Left ventricle myocardium inferior (tissue), 1 donor: ENCODE measurements at regions not wholly inside any gene's neighbourhood (a gene's known extent, or its start where the extent isn't known, plus 50 kb on each side); places are given as distances from the start of the nearest gene placed in this dataset.

Source experiments
- DNase-seq: peaks from one replicate; pipeline ENCODE4 v3.0.0-alpha.2; 2020
- H3K27ac ChIP-seq: fragments of 200-600 bp; replicated peaks from 2 replicates; pipeline ENCODE4 v1.8.0; 2021
- H3K27me3 ChIP-seq: fragments of 200-600 bp; 2 replicates; pipeline ENCODE4 v1.8.0; 2021; ENCODE audit warnings: low read depth
- H3K36me3 ChIP-seq: fragments of 200-600 bp; 2 replicates; pipeline ENCODE4 v1.8.0; 2021
- H3K4me1 ChIP-seq: fragments of 200-600 bp; 2 replicates; pipeline ENCODE4 v1.8.0; 2021
- H3K4me3 ChIP-seq: fragments of 200-600 bp; 2 replicates; pipeline ENCODE4 v1.8.0; 2021; ENCODE audit warnings: mild to moderate bottlenecking, moderate library complexity
- H3K9me3 ChIP-seq: fragments of 200-600 bp; replicated peaks from 2 replicates; pipeline ENCODE4 v1.8.0; 2021
- intact Hi-C: fragments of 100-400 bp; cut with micrococcal nuclease; formaldehyde crosslinking; loops from one replicate; pipeline ENCODE4 v1.11.0; 2022
- TF ChIP-seq, protein P1 (sequence below): fragments of 200-600 bp; IDR thresholded peaks from 2 replicates; pipeline ENCODE4 v1.8.0; 2021; ENCODE audit warnings: antibody characterized with exemption, mild to moderate bottlenecking, borderline replicate concordance
- donor health status: DM: no; HTN: yes; CAD: no; lungs with severe emphysema.

DNA sequence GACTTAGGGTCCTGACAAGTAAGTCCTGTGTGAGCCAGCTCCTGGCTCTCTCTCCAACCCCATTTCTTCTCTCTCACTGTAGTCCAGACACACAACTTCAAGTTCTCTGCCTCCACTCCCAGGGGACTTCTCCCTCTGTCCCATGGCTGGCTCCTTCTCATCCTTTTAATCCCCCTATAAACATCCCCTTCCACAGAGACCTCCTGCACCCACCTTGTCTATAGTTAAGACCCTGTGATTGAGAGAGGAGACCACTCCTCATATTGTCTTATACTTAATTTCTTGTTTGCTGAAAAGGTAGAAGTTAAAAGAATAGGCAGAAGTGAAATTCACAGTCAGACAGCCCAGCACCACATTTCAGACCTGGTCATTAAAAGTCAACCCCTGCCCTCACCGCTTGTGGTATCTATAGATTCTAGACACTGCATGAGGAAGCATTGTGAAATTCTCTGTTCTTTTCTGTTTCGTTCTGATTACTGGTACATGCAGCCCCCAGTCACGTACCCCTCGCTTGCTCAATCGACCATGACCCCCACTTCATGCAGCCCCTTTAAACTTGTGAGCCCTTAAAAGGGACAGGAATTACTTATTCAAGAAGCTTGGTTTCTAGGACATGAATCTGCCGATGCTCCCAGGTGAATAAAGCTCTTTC is 125.6 kb upstream of the FRMD4A start:
- peaks cover 8% of the 10 kb centered on the region for H3K9me3 ChIP-seq
- H3K27me3 ChIP-seq = no peaks in the 10 kb centered on the region
- H3K36me3 ChIP-seq = no peaks in the 10 kb centered on the region
- TF ChIP-seq, protein P1, sequence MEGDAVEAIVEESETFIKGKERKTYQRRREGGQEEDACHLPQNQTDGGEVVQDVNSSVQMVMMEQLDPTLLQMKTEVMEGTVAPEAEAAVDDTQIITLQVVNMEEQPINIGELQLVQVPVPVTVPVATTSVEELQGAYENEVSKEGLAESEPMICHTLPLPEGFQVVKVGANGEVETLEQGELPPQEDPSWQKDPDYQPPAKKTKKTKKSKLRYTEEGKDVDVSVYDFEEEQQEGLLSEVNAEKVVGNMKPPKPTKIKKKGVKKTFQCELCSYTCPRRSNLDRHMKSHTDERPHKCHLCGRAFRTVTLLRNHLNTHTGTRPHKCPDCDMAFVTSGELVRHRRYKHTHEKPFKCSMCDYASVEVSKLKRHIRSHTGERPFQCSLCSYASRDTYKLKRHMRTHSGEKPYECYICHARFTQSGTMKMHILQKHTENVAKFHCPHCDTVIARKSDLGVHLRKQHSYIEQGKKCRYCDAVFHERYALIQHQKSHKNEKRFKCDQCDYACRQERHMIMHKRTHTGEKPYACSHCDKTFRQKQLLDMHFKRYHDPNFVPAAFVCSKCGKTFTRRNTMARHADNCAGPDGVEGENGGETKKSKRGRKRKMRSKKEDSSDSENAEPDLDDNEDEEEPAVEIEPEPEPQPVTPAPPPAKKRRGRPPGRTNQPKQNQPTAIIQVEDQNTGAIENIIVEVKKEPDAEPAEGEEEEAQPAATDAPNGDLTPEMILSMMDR = no peak
- H3K27ac ChIP-seq = no peak overlapping the region
- no peak for DNase-seq
- H3K4me3 ChIP-seq = no peak overlapping the region
- intact Hi-C loops = no loop called here
- H3K4me1 ChIP-seq = peaks cover 7% of the 10 kb centered on the region

DNA sequence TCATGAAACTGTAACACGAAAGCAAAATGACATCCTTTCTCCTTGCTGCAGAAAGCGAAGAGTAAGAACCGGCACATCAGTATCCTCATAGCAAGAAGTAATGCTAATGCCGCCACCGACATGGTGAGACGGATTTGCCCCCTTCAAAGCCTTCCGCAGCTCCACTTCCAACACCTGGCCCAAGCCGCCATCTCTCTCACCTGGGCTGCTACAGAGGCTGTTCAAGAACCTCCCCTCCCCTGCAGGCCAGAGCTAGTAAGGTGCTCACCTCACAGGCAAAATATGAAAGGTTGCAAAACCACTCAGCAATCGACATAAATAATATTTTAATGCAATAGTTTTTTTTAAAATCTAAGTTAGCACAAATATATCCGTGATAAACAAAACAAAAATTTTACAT is 123.9 kb upstream of the FRMD4A start:
- Histone ChIP-seq H3K36me3 (no peaks in the 10 kb centered on the region), H3K27me3 (no peaks in the 10 kb centered on the region), H3K4me3 (no peak overlapping the region), H3K9me3 (peaks cover 8% of the 10 kb centered on the region), H3K4me1 (peaks cover 11% of the 10 kb centered on the region), H3K27ac (no peak overlapping the region)
- intact Hi-C loops = no loop called here
- DNase-seq = no peak
- TF ChIP-seq, protein P1 = no peak

DNA sequence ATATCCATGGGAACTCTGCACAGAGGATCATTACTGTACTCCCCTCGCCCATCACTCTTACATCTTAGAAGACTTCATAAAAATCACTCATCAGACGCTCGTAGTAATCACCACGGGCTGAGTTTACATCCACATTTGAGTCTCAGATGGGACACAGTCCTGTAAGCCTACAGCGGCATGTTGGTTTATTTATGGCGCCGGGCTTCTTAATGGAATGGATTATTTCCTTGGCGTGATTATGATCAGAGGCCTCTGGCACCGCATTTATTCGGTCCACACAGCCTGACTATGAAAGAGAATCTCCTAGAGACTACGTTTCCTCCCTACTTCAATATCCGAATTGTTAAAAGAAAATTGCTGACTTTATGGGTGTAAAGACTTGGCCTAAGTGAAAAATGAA is 123.5 kb upstream of the FRMD4A start:
- H3K4me1 ChIP-seq = peaks cover 9% of the 10 kb centered on the region
- no peaks in the 10 kb centered on the region for H3K27me3 ChIP-seq
- TF ChIP-seq, protein P1 = no peak
- no peak for DNase-seq
- no peaks in the 10 kb centered on the region for H3K36me3 ChIP-seq
- intact Hi-C loops = no loop called here
- H3K4me3 ChIP-seq = no peak overlapping the region
- H3K27ac ChIP-seq = no peak overlapping the region
- H3K9me3 ChIP-seq = peaks cover 8% of the 10 kb centered on the region

DNA sequence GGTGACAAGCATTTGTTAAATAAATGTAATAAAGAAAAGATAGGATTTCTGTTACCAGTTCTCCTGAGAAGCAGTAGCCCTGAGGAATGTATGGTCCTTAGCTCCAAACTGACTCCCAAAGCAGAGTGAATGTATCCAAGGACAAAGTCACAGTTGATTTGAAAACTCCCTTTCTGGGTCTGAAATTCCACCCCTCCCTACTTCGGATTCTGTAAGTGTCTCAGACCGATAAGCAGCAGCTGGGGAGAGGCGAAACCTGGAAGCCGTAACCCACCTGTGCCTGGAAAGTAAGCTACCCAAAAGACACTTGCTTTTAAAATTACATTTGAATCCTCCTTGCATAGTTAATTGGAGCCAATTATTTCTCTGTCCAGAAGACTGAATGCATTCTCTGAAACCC is 122.9 kb upstream of the FRMD4A start:
- intact Hi-C loops = no loop called here
- Histone ChIP-seq H3K4me1 (peaks cover 9% of the 10 kb centered on the region), H3K4me3 (no peak overlapping the region), H3K36me3 (no peaks in the 10 kb centered on the region), H3K9me3 (peaks cover 8% of the 10 kb centered on the region), H3K27me3 (no peaks in the 10 kb centered on the region), H3K27ac (no peak overlapping the region)
- DNase-seq = no peak
- TF ChIP-seq, protein P1 = no peak

DNA sequence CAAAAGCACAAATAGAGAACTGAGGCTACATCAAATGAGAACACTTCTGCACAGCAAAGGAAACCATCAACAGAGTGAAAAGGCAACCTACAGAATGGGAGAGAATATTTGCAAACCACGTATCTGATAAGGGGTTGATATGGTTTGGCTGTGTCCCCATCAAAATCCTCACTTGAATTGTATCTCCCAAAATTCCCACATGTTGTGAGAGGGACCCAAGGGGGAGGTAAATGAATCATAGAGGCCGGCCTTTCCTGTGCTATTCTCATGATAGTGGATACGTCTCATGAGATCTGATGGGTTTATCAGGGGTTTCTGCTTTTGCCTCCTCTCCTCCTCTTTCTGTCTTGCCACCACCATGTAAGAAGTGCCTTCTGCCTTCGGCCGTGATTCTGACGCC is 120.6 kb upstream of the FRMD4A start:
- Histone ChIP-seq H3K4me1 (peaks cover 9% of the 10 kb centered on the region), H3K27ac (no peak overlapping the region), H3K9me3 (no peaks in the 10 kb centered on the region), H3K36me3 (no peaks in the 10 kb centered on the region), H3K4me3 (no peak overlapping the region), H3K27me3 (no peaks in the 10 kb centered on the region)
- no peak for DNase-seq
- intact Hi-C loops = no loop called here
- TF ChIP-seq, protein P1 = no peak
